Mesenteric fat pad (tissue), 1 donor: ENCODE measurements at regions not wholly inside any gene's neighbourhood (a gene's known extent, or its start where the extent isn't known, plus 50 kb on each side); places are given as distances from the start of the nearest gene placed in this dataset.
"Not testable (repeated sequence)": the region's sequence is repeated elsewhere in the genome, so short reads cannot be mapped to it uniquely, and the experiment has no call there.

Source experiments
- DNase-seq: peaks from one replicate; pipeline ENCODE4 v3.0.0-alpha.2; 2020; ENCODE audit warnings: low spot score
- donor health status: DM: yes; HTN: yes; CAD: no.

- DNase-seq = no peak
These were observed 271.2 kb downstream of the EN1 start for GRCh38 chr2:118576109-118576855.

GRCh38 chr2:118572380-118572779, 275.1 kb downstream of the EN1 start:
- DNase-seq = not testable (repeated sequence)

GRCh38 chr2:118569876-118570535, 277.4 kb downstream of the EN1 start:
- no peak for DNase-seq

- no peak for DNase-seq
These were observed 278.7 kb downstream of the EN1 start for GRCh38 chr2:118568700-118569099.

GRCh38 chr2:118565786-118566540, 281.5 kb downstream of the EN1 start:
- DNase-seq = no peak

GRCh38 chr2:118565301-118565700, 282.1 kb downstream of the EN1 start:
- DNase-seq = no peak

- DNase-seq = no peak
These were observed 285.3 kb downstream of the EN1 start for GRCh38 chr2:118562144-118562543.

- DNase-seq = no peak
These were observed 288.6 kb downstream of the EN1 start for GRCh38 chr2:118558846-118559245.

GRCh38 chr2:118557791-118558190, 289.7 kb downstream of the EN1 start:
- no peak for DNase-seq

GRCh38 chr2:118557016-118557415, 290.4 kb downstream of the EN1 start:
- no peak for DNase-seq

- DNase-seq = no peak
These were observed 292.8 kb downstream of the EN1 start for GRCh38 chr2:118554616-118555015.

- no peak for DNase-seq
These were observed 297.9 kb downstream of the EN1 start for GRCh38 chr2:118549503-118549902.

GRCh38 chr2:118548880-118549488, 298.5 kb downstream of the EN1 start:
- no peak for DNase-seq

- DNase-seq = no peak
These were observed 308.2 kb downstream of the EN1 start for GRCh38 chr2:118539290-118539689.

GRCh38 chr2:118536306-118536705, 311.1 kb downstream of the EN1 start:
- no peak for DNase-seq

GRCh38 chr2:118535818-118536212, 311.6 kb downstream of the EN1 start:
- DNase-seq = no peak

GRCh38 chr2:118535171-118535817, 312.2 kb downstream of the EN1 start:
- DNase-seq = no peak

- DNase-seq = no peak
These were observed 316.5 kb downstream of the EN1 start for GRCh38 chr2:118530976-118531375.

GRCh38 chr2:118529908-118530599, 317.4 kb downstream of the EN1 start:
- no peak for DNase-seq

GRCh38 chr2:118527571-118527970, 319.9 kb downstream of the EN1 start:
- DNase-seq = no peak

GRCh38 chr2:118525346-118525745, 322.1 kb downstream of the EN1 start:
- DNase-seq = no peak
